ENCODE measurements at regions not wholly inside any gene's neighbourhood (a gene's known extent, or its start where the extent isn't known, plus 50 kb on each side); places are given as distances from the start of the nearest gene placed in this dataset.
A peak's percentile ranks its signal among the peaks of the same experiment; 100 is the strongest.

DNA sequence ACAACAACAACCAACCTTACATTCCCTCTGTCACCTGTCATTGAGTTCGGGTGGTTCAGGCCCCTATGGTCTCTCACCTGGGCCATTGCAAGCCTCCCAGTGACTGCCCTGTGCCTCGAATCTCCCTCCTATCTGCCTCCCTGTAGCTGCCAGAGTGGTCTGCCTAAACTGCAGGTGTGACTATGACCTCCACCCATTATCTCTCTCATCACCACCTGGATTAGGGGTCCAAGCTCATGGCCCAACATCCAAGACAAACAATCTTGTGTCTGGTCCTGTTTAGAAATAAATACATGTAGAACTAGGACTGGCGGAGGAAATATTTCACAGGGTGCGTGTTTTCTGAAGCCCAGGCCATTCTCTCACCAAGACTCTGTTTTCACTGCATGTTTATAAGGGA is 146.6 kb downstream of the HERPUD2 start:
- Histone ChIP-seq H3K9me3 (replicated peaks) (no peaks in the 10 kb centered on the region), H3K36me3 (no peaks in the 10 kb centered on the region)

DNA sequence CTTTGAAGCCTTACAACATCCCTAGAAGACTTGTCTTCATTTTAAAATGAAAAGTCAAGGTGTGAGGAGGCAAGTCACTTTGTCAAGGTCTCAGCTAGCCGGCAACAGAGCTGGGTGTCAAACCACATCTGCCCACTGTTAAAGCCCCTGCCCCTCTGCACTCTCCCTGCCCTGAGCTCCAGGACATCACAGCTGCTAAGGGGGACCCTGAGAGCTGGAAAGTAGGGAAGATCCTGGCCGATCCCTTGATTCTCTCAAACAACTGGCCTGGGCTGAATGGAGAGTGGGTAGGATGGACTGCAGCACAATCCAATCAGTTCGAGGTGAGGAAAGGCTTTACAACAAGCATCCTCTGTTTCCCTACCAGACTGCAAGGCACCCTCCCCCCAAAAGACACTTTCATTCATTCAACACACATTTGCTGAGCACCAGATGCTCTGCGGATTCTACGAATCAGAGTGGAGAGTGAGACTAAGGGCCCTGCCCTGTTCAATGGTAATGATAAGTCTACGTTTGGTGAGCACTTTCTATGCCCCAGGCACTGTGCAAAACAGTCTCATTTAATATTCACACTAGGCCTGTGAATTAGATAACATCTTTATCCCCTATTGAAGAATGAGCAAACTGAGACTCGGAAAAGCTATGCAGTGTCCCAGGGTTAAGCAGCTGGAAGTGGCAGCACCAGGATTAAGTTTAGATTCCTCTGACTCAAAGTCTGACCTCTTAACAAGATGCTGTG is 148.1 kb downstream of the HERPUD2 start:
- H3K27me3 ChIP-seq, result no peaks in the 10 kb centered on the region; the same call in 1 of the 2 replicates
- H3K36me3 ChIP-seq, result no peaks in the 10 kb centered on the region
- DNase-seq, result peak in 1 of 2 experiments; percentile 18
- no peaks in the 10 kb centered on the region for H3K9me3 ChIP-seq (replicated peaks)
- H3K27ac ChIP-seq, result no peak overlapping the region
- H3K4me3 ChIP-seq, result no peak overlapping the region
- H3K4me1 ChIP-seq, result no peaks in the 10 kb centered on the region; the same call in 1 of the 2 replicates

More for the DNA sequence above, 146.6 kb downstream of the HERPUD2 start:
- no peaks in the 10 kb centered on the region; the same call in 1 of the 2 replicates for H3K4me1 ChIP-seq
- H3K27ac ChIP-seq, result no peak overlapping the region
- no peaks in the 10 kb centered on the region; the same call in 1 of the 2 replicates for H3K27me3 ChIP-seq
- DNase-seq, result no peak
- no peak overlapping the region for H3K4me3 ChIP-seq

DNA sequence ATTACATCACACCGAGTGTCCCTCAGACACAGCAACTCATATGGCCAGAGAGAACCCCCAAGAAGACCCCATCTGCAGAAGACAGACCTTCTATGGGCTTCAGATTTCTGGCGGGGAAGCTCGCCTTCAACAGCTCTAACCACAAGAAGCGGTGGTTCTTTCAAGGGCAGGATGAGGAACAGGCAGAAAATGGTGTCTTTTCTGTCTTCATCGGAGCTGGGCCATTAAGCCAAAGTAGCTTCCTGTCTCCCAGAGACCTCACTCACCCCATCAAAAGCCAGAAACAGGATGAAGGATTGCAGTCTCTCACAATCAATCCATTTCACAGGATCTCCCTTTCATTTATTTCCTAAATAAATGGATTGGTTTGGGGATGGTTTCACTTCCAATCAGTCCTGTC is 149.1 kb downstream of the HERPUD2 start:
- DNase-seq, result no peak
- Histone ChIP-seq H3K4me1 (no peaks in the 10 kb centered on the region; the same call in 1 of the 2 replicates), H3K36me3 (no peaks in the 10 kb centered on the region), H3K27me3 (no peaks in the 10 kb centered on the region; the same call in 1 of the 2 replicates), H3K4me3 (no peak overlapping the region), H3K27ac (no peak overlapping the region), H3K9me3 (replicated peaks) (no peaks in the 10 kb centered on the region)

- H3K4me1 ChIP-seq, result no peaks in the 10 kb centered on the region; the same call in 1 of the 2 replicates
- no peak overlapping the region for H3K27ac ChIP-seq
- DNase-seq, result no peak
- peaks cover 6% of the 10 kb centered on the region; the same call in 1 of the 2 replicates for H3K27me3 ChIP-seq
- no peak overlapping the region for H3K4me3 ChIP-seq
- no peaks in the 10 kb centered on the region for H3K36me3 ChIP-seq
- no peaks in the 10 kb centered on the region for H3K9me3 ChIP-seq (replicated peaks)
Measured at GRCh38 chr7:35544028-35544742, 150.8 kb downstream of the HERPUD2 start.

DNA sequence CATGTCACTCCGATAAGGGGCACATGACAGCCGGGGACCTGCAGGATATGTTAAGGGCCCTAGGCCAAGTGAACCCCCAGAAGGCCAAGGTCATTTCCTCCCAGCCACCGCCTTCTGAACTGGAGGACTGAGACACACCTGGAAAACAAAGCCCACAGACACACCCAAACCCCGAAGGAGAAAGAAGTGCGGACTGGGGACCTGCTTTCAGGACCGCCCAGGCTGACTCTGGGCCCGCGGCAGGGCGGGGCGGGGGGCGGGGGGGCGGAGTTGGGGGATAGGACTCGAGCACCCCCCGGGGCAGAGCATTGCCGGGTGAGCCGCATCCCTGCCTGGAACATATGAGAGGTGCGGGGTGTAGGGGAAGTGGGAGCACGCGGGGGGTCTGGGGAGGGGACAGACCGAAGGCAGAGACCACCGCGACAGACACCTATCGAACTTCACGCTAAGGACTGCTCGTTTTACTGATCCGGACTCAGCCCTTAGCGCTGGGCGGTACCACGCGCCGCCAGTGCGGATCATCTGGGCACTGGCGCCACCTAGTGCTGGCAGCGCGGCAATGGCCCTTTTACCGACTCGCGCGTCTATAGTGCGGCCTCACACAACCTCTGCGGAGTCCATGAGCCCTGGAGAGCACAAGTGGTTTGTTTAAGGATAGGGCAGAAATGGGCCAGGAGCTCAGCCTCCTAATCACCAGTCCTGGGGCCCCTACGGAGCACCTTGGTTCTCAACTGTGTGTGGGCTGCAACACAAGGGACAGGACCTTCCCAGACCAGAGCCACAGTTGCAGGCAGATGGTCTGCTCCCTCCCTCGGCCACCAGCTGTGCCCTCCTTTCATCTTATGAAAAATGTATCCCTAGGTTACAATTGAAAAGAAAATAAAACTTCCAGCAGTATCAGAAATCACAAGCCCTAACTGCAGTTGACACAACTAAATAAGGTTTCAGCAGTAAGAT is 157.6 kb downstream of the HERPUD2 start:
- Histone ChIP-seq H3K9me3 (replicated peaks) (no peaks in the 10 kb centered on the region), H3K27ac (no peak overlapping the region), H3K27me3 (peaks cover 22% of the 10 kb centered on the region; the same call in 1 of the 2 replicates), H3K36me3 (no peaks in the 10 kb centered on the region), H3K4me3 (peak overlapping the region; percentile 56), H3K4me1 (no peaks in the 10 kb centered on the region)
- DNase-seq, result peak; percentile 58 to 82

DNA sequence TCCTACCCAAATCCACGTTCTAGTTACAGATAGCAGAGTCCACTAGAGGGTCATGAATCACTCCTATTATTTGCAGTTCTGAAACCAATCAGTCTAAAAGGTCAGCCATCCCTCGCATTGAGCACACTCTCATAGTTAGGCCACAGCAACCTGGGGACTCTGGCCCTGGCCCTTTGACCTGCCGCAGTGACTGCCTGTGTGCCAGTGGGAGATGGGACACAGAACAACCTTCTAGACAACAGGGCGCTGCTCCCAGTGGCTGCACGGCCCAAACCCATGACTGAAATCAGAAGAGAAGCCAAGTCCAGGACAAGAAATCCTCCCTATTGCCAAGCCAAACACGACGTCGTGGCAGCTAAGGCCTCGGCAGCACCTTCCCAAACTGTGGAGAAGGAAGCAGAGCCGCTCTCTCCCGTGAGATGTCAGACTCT is 158.5 kb downstream of the HERPUD2 start:
- no peaks in the 10 kb centered on the region for H3K36me3 ChIP-seq
- no peak for DNase-seq

GRCh38 chr7:35533902-35534301 is 161.0 kb downstream of the HERPUD2 start:
- H3K27me3 ChIP-seq, result peaks cover 17% of the 10 kb centered on the region; the same call in 1 of the 2 replicates
- H3K4me1 ChIP-seq, result no peaks in the 10 kb centered on the region
- no peaks in the 10 kb centered on the region for H3K9me3 ChIP-seq (replicated peaks)
- no peak overlapping the region for H3K27ac ChIP-seq
- DNase-seq, result no peak
- H3K4me3 ChIP-seq, result no peak overlapping the region
- H3K36me3 ChIP-seq, result no peaks in the 10 kb centered on the region

More for the DNA sequence above, 158.5 kb downstream of the HERPUD2 start:
- no peak overlapping the region for H3K27ac ChIP-seq
- H3K9me3 ChIP-seq (replicated peaks), result no peaks in the 10 kb centered on the region
- H3K4me1 ChIP-seq, result no peaks in the 10 kb centered on the region
- peaks cover 26% of the 10 kb centered on the region; the same call in 1 of the 2 replicates for H3K27me3 ChIP-seq
- H3K4me3 ChIP-seq, result no peak overlapping the region

- Histone ChIP-seq H3K9me3 (replicated peaks) (no peaks in the 10 kb centered on the region), H3K4me1 (no peaks in the 10 kb centered on the region), H3K36me3 (no peaks in the 10 kb centered on the region), H3K4me3 (no peak overlapping the region), H3K27me3 (0 out of 2 replicates have a peak, but pooled peaks cover 3% of the 10 kb centered on the region), H3K27ac (no peak overlapping the region)
- no peak for DNase-seq
Measured at GRCh38 chr7:35530124-35531109, 164.5 kb downstream of the HERPUD2 start.

DNA sequence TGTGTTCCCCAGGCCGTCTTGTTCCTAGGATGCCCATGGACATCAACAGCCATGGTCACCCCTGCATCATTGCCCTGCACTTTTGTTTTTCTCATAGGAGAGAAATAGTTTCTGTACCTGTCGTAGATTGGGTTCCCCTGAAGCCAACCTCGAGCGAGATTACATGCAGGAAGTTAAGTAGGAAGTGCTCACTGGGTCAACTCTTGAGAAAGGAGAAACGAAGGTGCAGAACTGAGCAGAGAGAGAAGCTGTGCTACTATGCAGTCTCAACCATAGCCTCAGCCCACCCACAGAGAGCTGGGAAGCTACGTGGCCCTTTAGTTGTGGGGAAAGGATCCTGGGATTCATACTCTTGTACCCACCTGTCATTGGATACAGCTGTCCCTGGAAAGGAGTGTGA is 165.2 kb downstream of the HERPUD2 start:
- Histone ChIP-seq H3K36me3 (no peaks in the 10 kb centered on the region), H3K9me3 (replicated peaks) (no peaks in the 10 kb centered on the region), H3K4me3 (no peak overlapping the region), H3K27ac (no peak overlapping the region), H3K4me1 (no peaks in the 10 kb centered on the region), H3K27me3 (0 out of 2 replicates have a peak, but pooled peaks cover 3% of the 10 kb centered on the region)
- no peak for DNase-seq

GRCh38 chr7:35528381-35528977 is 166.5 kb downstream of the HERPUD2 start:
- Histone ChIP-seq H3K9me3 (replicated peaks) (no peaks in the 10 kb centered on the region), H3K4me1 (peaks cover 5% of the 10 kb centered on the region), H3K27ac (no peak overlapping the region), H3K4me3 (no peak overlapping the region), H3K36me3 (no peaks in the 10 kb centered on the region), H3K27me3 (0 out of 2 replicates have a peak, but pooled peaks cover 7% of the 10 kb centered on the region)
- no peak for DNase-seq

DNA sequence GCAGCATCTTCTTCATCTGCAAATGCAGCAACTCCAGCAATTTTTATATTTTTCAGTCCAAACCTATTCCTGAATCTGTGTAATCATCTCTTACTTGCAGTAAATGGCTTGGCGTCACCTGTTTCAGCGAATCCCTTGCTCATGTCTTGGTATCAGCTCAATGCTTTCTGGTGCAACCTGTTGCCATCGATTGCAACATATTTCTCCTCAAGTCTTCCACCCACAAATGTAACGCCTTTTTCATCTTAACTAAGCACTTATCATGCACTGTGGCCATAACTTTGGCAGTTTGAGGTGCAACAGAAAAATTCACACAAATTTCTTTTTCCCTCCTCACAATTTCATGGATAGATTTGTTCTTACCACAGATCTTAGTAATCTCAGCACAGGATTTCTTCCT is 168.3 kb downstream of the HERPUD2 start:
- H3K4me3 ChIP-seq, result no peak overlapping the region
- no peak for DNase-seq
- no peaks in the 10 kb centered on the region for H3K9me3 ChIP-seq (replicated peaks)
- H3K27me3 ChIP-seq, result 0 out of 2 replicates have a peak, but pooled peaks cover 3% of the 10 kb centered on the region
- no peak overlapping the region for H3K27ac ChIP-seq
- no peaks in the 10 kb centered on the region for H3K36me3 ChIP-seq
- H3K4me1 ChIP-seq, result peaks cover 5% of the 10 kb centered on the region

DNA sequence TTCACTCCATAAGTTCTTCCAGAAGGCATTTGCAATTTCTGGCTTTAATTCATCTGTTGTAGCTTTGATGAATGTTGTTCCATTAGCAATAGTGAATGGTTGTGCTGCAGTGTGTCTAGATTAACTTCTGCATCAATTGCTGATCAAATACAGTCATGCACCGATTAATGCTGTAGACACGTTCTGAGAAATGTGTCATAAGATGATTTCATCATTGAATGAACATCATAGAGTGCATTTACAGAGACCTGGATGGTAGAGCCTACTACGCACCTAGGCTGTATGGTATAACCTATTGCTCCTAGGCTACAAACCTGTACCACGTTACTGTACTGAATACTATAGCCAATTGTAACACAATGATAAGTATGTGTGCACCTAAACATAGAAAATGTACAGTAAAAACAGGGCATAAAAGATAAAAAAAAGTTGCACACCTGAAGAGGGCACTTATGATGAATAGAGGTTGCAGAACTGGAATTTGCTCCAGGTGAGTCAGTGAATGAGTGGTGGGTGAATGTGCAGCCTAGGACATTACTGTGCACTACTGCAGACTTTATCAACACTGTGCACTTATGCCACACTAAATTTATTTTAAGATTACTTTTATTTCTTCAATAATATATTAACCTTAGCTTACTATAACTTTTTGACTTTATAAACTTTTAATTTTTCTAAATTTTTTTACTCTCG is 170.7 kb downstream of the HERPUD2 start:
- no peak overlapping the region for H3K4me3 ChIP-seq
- H3K9me3 ChIP-seq (replicated peaks), result no peaks in the 10 kb centered on the region
- H3K4me1 ChIP-seq, result peaks cover 5% of the 10 kb centered on the region
- H3K27ac ChIP-seq, result no peak overlapping the region
- no peaks in the 10 kb centered on the region for H3K36me3 ChIP-seq
- no peak for DNase-seq
- 0 out of 2 replicates have a peak, but pooled peaks cover 3% of the 10 kb centered on the region for H3K27me3 ChIP-seq
